ENCODE measurements at regions not wholly inside any gene's neighbourhood (a gene's known extent, or its start where the extent isn't known, plus 50 kb on each side); places are given as distances from the start of the nearest gene placed in this dataset.
"Not testable (repeated sequence)": the region's sequence is repeated elsewhere in the genome, so short reads cannot be mapped to it uniquely, and the experiment has no call there.

GRCh38 chr2:150207979-150208378, 279.5 kb downstream of the RND3 start:
- H3K36me3 Mint-ChIP-seq (ENCODE audit: low read depth) = no peaks in the 10 kb centered on the region
- Histone ChIP-seq H3K27ac (ENCODE audit: low read depth in 1 of 2, low read length in 2 of 2) (no peak overlapping the region), H3K4me1 (ENCODE audit: insufficient read depth, low read length) (no peaks in the 10 kb centered on the region), H3K27me3 (ENCODE audit: control insufficient read depth in 1 of 2, insufficient read depth in 2 of 2, low read length in 2 of 2) (no peaks in the 10 kb centered on the region), H3K36me3 (ENCODE audit: insufficient read depth, low read length) (no peaks in the 10 kb centered on the region), H3K4me3 (ENCODE audit: low read length) (no peak overlapping the region), H3K9me3 (ENCODE audit: control insufficient read depth in 1 of 2, insufficient read depth in 1 of 2, low read length in 2 of 2) (no peaks in the 10 kb centered on the region)
- intact Hi-C loops (cut with DNase I, micrococcal nuclease) = no loop called here
- TF ChIP-seq CTCF (IDR thresholded peaks at IDR 0.05) = no peak
- ChIA-PET CTCF (interaction anchor here (0.9 kb wide), 1 partner anchor 19 kb away, joined by 3 read pairs; no protein-coding TSS in a partner anchor), POLR2A (no interaction called here)
- no peaks in the 10 kb centered on the region for H3K27me3 Mint-ChIP-seq
- no peak overlapping the region for H3K27ac Mint-ChIP-seq
- DNase-seq (no peak), ATAC-seq (ENCODE audit: poor library complexity) (no peak)
- no peak overlapping the region for H3K4me3 Mint-ChIP-seq
- peaks cover under 1% of the 10 kb centered on the region for H3K9me3 Mint-ChIP-seq
- H3K4me1 Mint-ChIP-seq (ENCODE audit: low read depth) = no peaks in the 10 kb centered on the region

GRCh38 chr2:150204451-150204850, 283.0 kb downstream of the RND3 start:
- Histone ChIP-seq H3K27ac (ENCODE audit: low read depth in 1 of 2, low read length in 2 of 2) (no peak overlapping the region), H3K4me1 (ENCODE audit: insufficient read depth, low read length) (no peaks in the 10 kb centered on the region), H3K9me3 (ENCODE audit: control insufficient read depth in 1 of 2, insufficient read depth in 1 of 2, low read length in 2 of 2) (no peaks in the 10 kb centered on the region), H3K36me3 (ENCODE audit: insufficient read depth, low read length) (no peaks in the 10 kb centered on the region), H3K27me3 (ENCODE audit: control insufficient read depth in 1 of 2, insufficient read depth in 2 of 2, low read length in 2 of 2) (no peaks in the 10 kb centered on the region), H3K4me3 (ENCODE audit: low read length) (no peak overlapping the region)
- no peak overlapping the region for H3K27ac Mint-ChIP-seq
- intact Hi-C loops (cut with DNase I, micrococcal nuclease) = no loop called here
- no peaks in the 10 kb centered on the region for H3K4me1 Mint-ChIP-seq (ENCODE audit: low read depth)
- no peak overlapping the region for H3K4me3 Mint-ChIP-seq
- H3K9me3 Mint-ChIP-seq = peaks cover 2% of the 10 kb centered on the region
- no peaks in the 10 kb centered on the region for H3K36me3 Mint-ChIP-seq (ENCODE audit: low read depth)
- no peaks in the 10 kb centered on the region for H3K27me3 Mint-ChIP-seq
- no peak for DNase-seq
- ChIA-PET POLR2A (no interaction called here), CTCF (no interaction called here)
- no peak for ATAC-seq (ENCODE audit: poor library complexity)
- no peak for TF ChIP-seq CTCF (IDR thresholded peaks at IDR 0.05)

- POLR2A ChIA-PET; H3K36me3 Mint-ChIP-seq (ENCODE audit: low read depth); H3K4me1 Mint-ChIP-seq (ENCODE audit: low read depth); CTCF ChIA-PET; H3K4me3 Mint-ChIP-seq; H3K27me3 Mint-ChIP-seq; H3K27me3 ChIP-seq (ENCODE audit: control insufficient read depth in 1 of 2, insufficient read depth in 2 of 2, low read length in 2 of 2); H3K4me1 ChIP-seq (ENCODE audit: insufficient read depth, low read length); H3K27ac ChIP-seq (ENCODE audit: low read depth in 1 of 2, low read length in 2 of 2); ATAC-seq (ENCODE audit: poor library complexity); H3K9me3 ChIP-seq (ENCODE audit: control insufficient read depth in 1 of 2, insufficient read depth in 1 of 2, low read length in 2 of 2); DNase-seq; H3K4me3 ChIP-seq (ENCODE audit: low read length); H3K9me3 Mint-ChIP-seq; H3K36me3 ChIP-seq (ENCODE audit: insufficient read depth, low read length); H3K27ac Mint-ChIP-seq: not testable (repeated sequence)
- intact Hi-C loops (cut with DNase I, micrococcal nuclease) = loop anchor here in 1 of 2 experiments (5.0 kb wide), 1 partner anchor 1853 kb away; no protein-coding TSS in a partner anchor
These were observed 292.7 kb downstream of the RND3 start for GRCh38 chr2:150194816-150195215.

GRCh38 chr2:150192701-150193100, 294.8 kb downstream of the RND3 start:
- Mint-ChIP-seq H3K36me3 (ENCODE audit: low read depth) (no peaks in the 10 kb centered on the region), H3K9me3 (peaks cover 5% of the 10 kb centered on the region), H3K27ac (no peak overlapping the region), H3K4me3 (no peak overlapping the region), H3K4me1 (ENCODE audit: low read depth) (no peaks in the 10 kb centered on the region), H3K27me3 (no peaks in the 10 kb centered on the region)
- no peaks in the 10 kb centered on the region for H3K36me3 ChIP-seq (ENCODE audit: insufficient read depth, low read length)
- CTCF ChIA-PET = no interaction called here
- no peak overlapping the region for H3K27ac ChIP-seq (ENCODE audit: low read depth in 1 of 2, low read length in 2 of 2)
- peaks cover 0 to 8% of the 10 kb centered on the region in 2 experiments for H3K9me3 ChIP-seq (ENCODE audit: control insufficient read depth in 1 of 2, insufficient read depth in 1 of 2, low read length in 2 of 2)
- TF ChIP-seq CTCF (IDR thresholded peaks at IDR 0.05) = no peak
- ATAC-seq (ENCODE audit: poor library complexity) (no peak), DNase-seq (no peak)
- no peaks in the 10 kb centered on the region for H3K27me3 ChIP-seq (ENCODE audit: control insufficient read depth in 1 of 2, insufficient read depth in 2 of 2, low read length in 2 of 2)
- intact Hi-C loops (cut with DNase I, micrococcal nuclease) = loop anchor here in 1 of 2 experiments (5.0 kb wide), 1 partner anchor 1850 kb away; no protein-coding TSS in a partner anchor
- POLR2A ChIA-PET = no interaction called here
- H3K4me1 ChIP-seq (ENCODE audit: insufficient read depth, low read length) = no peaks in the 10 kb centered on the region
- H3K4me3 ChIP-seq (ENCODE audit: low read length) = no peak overlapping the region

Measured in CD4-positive, alpha-beta T cell (primary cell).